ENCODE measurements at regions not wholly inside any gene's neighbourhood (a gene's known extent, or its start where the extent isn't known, plus 50 kb on each side); places are given as distances from the start of the nearest gene placed in this dataset.

DNA sequence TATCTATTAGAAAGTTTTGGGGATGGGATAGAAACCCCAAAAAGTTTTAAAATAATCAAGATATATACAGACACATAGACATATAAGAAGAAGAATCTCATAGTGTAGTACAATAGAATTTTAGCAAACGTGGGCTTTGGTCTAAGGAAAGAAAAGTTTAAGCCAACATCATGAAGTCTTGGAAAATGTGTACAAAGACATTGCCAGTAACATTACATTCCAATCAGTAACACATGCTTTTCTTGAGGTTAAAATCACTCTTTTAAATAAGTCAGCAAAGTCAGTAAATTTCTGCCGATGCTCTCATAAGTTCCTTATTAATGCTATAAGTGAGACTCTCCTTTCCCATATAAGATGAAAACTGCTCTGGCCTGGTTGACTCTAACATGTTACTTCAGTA, 201.1 kb upstream of the LRIG3 start:
- H3K9me3 ChIP-seq (ENCODE audit: control insufficient read depth, low read depth, low read length) = no peaks in the 10 kb centered on the region
- H2BK20ac ChIP-seq (ENCODE audit: low read depth, low read length, poor library complexity, severe bottlenecking) = no peak overlapping the region
- Mint-ChIP-seq H3K4me1 (peaks cover 0 to 6% of the 10 kb centered on the region in 2 experiments; a peak in 1 of 4 replicates), H3K27ac (no peak overlapping the region), H3K4me3 (no peak overlapping the region), H3K9me3 (peaks cover 0 to 5% of the 10 kb centered on the region in 2 experiments; a peak in 2 of 5 replicates), H3K27me3 (ENCODE audit: low read depth) (no peaks in the 10 kb centered on the region), H3K36me3 (ENCODE audit: insufficient read depth in 1 of 3, low read depth in 3 of 3) (no peaks in the 10 kb centered on the region; a peak in 1 of 7 replicates)
- H3K14ac ChIP-seq (ENCODE audit: insufficient read depth, low read length) = no peak overlapping the region
- H3K56ac ChIP-seq (ENCODE audit: insufficient read length, low read depth, low read length) = no peak overlapping the region
- H3K27ac ChIP-seq (ENCODE audit: insufficient read length, low read depth, low read length) = no peak overlapping the region
- no peak overlapping the region for H2AFZ ChIP-seq (ENCODE audit: low read length)
- H3K4me1 ChIP-seq (ENCODE audit: insufficient read depth, low read length) = no peaks in the 10 kb centered on the region
- H3T11ph ChIP-seq (ENCODE audit: low read length) = no peak overlapping the region
- no peak overlapping the region for H2BK120ac ChIP-seq (ENCODE audit: low read depth, low read length, poor library complexity, severe bottlenecking)
- no peak overlapping the region for H3K4ac ChIP-seq (ENCODE audit: low read depth, low read length)
- no peak overlapping the region for H3K18ac ChIP-seq (ENCODE audit: insufficient read length, low read depth, low read length)
- no peak overlapping the region for H4K8ac ChIP-seq (replicated peaks; ENCODE audit: insufficient read length, low read depth, low read length)
- no peaks in the 10 kb centered on the region for H4K20me1 ChIP-seq (ENCODE audit: control insufficient read depth, insufficient read depth, insufficient read length)
- no CpG with 5 or more reads among the region's 2 CpGs for WGBS (ENCODE audit: extremely low coverage, insufficient read length, low lambda C conversion rate)
- H3K23ac ChIP-seq (ENCODE audit: insufficient read length, low read depth, low read length) = no peak overlapping the region
- no peaks in the 10 kb centered on the region for H3K79me2 ChIP-seq (ENCODE audit: insufficient read depth, low read length)
- H2BK12ac ChIP-seq (ENCODE audit: insufficient read length, low read depth, low read length) = no peak overlapping the region
- H3K23me2 ChIP-seq (ENCODE audit: insufficient read length, low read depth, low read length, poor library complexity, severe bottlenecking) = no peaks in the 10 kb centered on the region
- no peak for TF ChIP-seq CTCF (conservative IDR thresholded peaks at IDR 0.05)
- no peak for DNase-seq
- no peak overlapping the region for H2BK15ac ChIP-seq (ENCODE audit: low read depth, low read length)
- H3K4me2 ChIP-seq (ENCODE audit: insufficient read depth, insufficient read length, low read length) = no peak overlapping the region
- no peak overlapping the region for H4K91ac ChIP-seq (ENCODE audit: insufficient read length, low read depth, low read length)
- no peak overlapping the region for H2BK5ac ChIP-seq (ENCODE audit: insufficient read length, low read length)
- no peaks in the 10 kb centered on the region for H3K79me1 ChIP-seq (ENCODE audit: insufficient read depth, low read depth, low read length, poor library complexity, severe bottlenecking)
- no peak overlapping the region for H3K9ac ChIP-seq (ENCODE audit: extremely low read depth, insufficient read length, low read length)
- no peaks in the 10 kb centered on the region for H3K27me3 ChIP-seq (ENCODE audit: insufficient read depth, low read length)
- H4K5ac ChIP-seq (ENCODE audit: insufficient read length, low read depth, low read length) = no peak overlapping the region
- no peak overlapping the region for H2AK5ac ChIP-seq (ENCODE audit: insufficient read length, low read length)
